HEK293 (cell line): ENCODE measurements at regions not wholly inside any gene's neighbourhood (a gene's known extent, or its start where the extent isn't known, plus 50 kb on each side); places are given as distances from the start of the nearest gene placed in this dataset.

Source experiments
- CTCF ChIA-PET: fragments of 350-600 bp; formaldehyde crosslinking; extraction: SDS; loops from one replicate; lab custom pipeline; 2021; ENCODE audit warnings: antibody characterized with exemption; lab: Yijun Ruan, JAX
- POLR2A ChIA-PET: fragments of 300-600 bp; formaldehyde crosslinking; extraction: SDS; loops from one replicate; lab custom pipeline; 2020; ENCODE audit warnings: antibody characterized with exemption, inconsistent platforms; lab: Yijun Ruan, JAX
- H3K27ac ChIP-seq: fragments of 200-500 bp; sonication (Bioruptor generic); 2 replicates; pipeline ENCODE4 v1.5.1; 2014; ENCODE audit warnings: low read depth, low read length, control low read depth, inconsistent platforms; ENCODE audit errors: extremely low read depth
- H3K36me3 ChIP-seq, 2 experiments: fragments of 200-500 bp in 1 of 2; sonication (Bioruptor generic) in 1 of 2; 1 replicate in 1 of 2; 2 replicates in 1 of 2; pipeline ENCODE4 v1.5.1; 2014 to 2017; ENCODE audit warnings: inconsistent platforms in 2 of 2, low read length in 2 of 2; ENCODE audit not compliant: control insufficient read depth in 2 of 2, insufficient read depth in 1 of 2
- H3K4me1 ChIP-seq: fragments of 200-500 bp; sonication (Bioruptor generic); 2 replicates; pipeline ENCODE4 v1.5.1; 2014; ENCODE audit warnings: mild to moderate bottlenecking, low read length, inconsistent platforms; ENCODE audit not compliant: control insufficient read depth, insufficient read depth
- H3K4me3 ChIP-seq: 2 replicates; pipeline ENCODE4 v1.5.1; 2011; ENCODE audit warnings: low read depth, mild to moderate bottlenecking, control low read depth, low read length, moderate library complexity
- H3K9me3 ChIP-seq: fragments of 200-500 bp; sonication (Bioruptor generic); 2 replicates; pipeline ENCODE4 v1.5.1; 2014; ENCODE audit warnings: low read depth, low read length, inconsistent platforms; ENCODE audit not compliant: control insufficient read depth, insufficient read depth
- GLIS2 ChIP-seq: fragments of 450-650 bp; formaldehyde crosslinking; IDR thresholded peaks from 2 replicates; pipeline ENCODE4 v1.5.1; 2016; ENCODE audit warnings: missing biosample characterization, missing genetic modification characterization
- KLF9 ChIP-seq: fragments of 450-650 bp; formaldehyde crosslinking; IDR thresholded peaks from 2 replicates; pipeline ENCODE4 v1.5.1; 2016; ENCODE audit warnings: missing biosample characterization, missing genetic modification characterization, low read depth
- ZFP41 ChIP-seq: fragments of 450-650 bp; formaldehyde crosslinking; IDR thresholded peaks from 2 replicates; pipeline ENCODE4 v1.5.1; 2016; ENCODE audit warnings: missing biosample characterization, missing genetic modification characterization, borderline replicate concordance
- ZNF184 ChIP-seq: fragments of 450-650 bp; IDR thresholded peaks from 2 replicates; pipeline ENCODE4 v1.5.1; 2018; ENCODE audit warnings: missing biosample characterization, mild to moderate bottlenecking, missing genetic modification characterization
- ZNF23 ChIP-seq: fragments of 450-650 bp; formaldehyde crosslinking; IDR thresholded peaks from 2 replicates; pipeline ENCODE4 v1.5.1; 2016; ENCODE audit warnings: missing biosample characterization, missing genetic modification characterization, borderline replicate concordance
- ZNF292 ChIP-seq: fragments of 450-650 bp; formaldehyde crosslinking; IDR thresholded peaks from 2 replicates; pipeline ENCODE4 v1.5.1; 2016; ENCODE audit warnings: low read depth, missing biosample characterization, missing genetic modification characterization, borderline replicate concordance
- ZNF404 ChIP-seq: fragments of 450-650 bp; formaldehyde crosslinking; IDR thresholded peaks from 2 replicates; pipeline ENCODE4 v1.5.1; 2017; ENCODE audit warnings: missing biosample characterization, missing genetic modification characterization
- ZNF513 ChIP-seq: fragments of 450-650 bp; IDR thresholded peaks from 2 replicates; pipeline ENCODE4 v1.5.1; 2018; ENCODE audit warnings: missing biosample characterization, missing genetic modification characterization
- ZNF623 ChIP-seq: fragments of 450-650 bp; formaldehyde crosslinking; IDR thresholded peaks from 2 replicates; pipeline ENCODE4 v1.5.1; 2016; ENCODE audit warnings: missing biosample characterization, missing genetic modification characterization
- ZNF664 ChIP-seq: fragments of 450-650 bp; formaldehyde crosslinking; IDR thresholded peaks from 2 replicates; pipeline ENCODE4 v1.5.1; 2016; ENCODE audit warnings: missing biosample characterization, missing genetic modification characterization
- ZNF670 ChIP-seq: fragments of 450-650 bp; formaldehyde crosslinking; IDR thresholded peaks from 2 replicates; pipeline ENCODE4 v1.5.1; 2016; ENCODE audit warnings: missing biosample characterization, missing genetic modification characterization, low read depth
- ZNF791 ChIP-seq: fragments of 450-650 bp; formaldehyde crosslinking; IDR thresholded peaks from 2 replicates; pipeline ENCODE4 v1.5.1; 2016; ENCODE audit warnings: missing biosample characterization, missing genetic modification characterization
- ZSCAN16 ChIP-seq: fragments of 450-650 bp; formaldehyde crosslinking; IDR thresholded peaks from 2 replicates; pipeline ENCODE4 v1.5.1; 2016; ENCODE audit warnings: missing biosample characterization, missing genetic modification characterization
- ZSCAN23 ChIP-seq: fragments of 450-650 bp; formaldehyde crosslinking; IDR thresholded peaks from 2 replicates; pipeline ENCODE4 v1.5.1; 2016; ENCODE audit warnings: missing biosample characterization, missing genetic modification characterization
- TF ChIP-seq, protein P1 (sequence below): fragments of 450-650 bp; formaldehyde crosslinking; IDR thresholded peaks from 2 replicates; pipeline ENCODE4 v1.5.1; 2016; ENCODE audit warnings: missing biosample characterization, missing genetic modification characterization, borderline replicate concordance
- TF ChIP-seq, protein P2 (sequence below): fragments of 450-650 bp; formaldehyde crosslinking; IDR thresholded peaks from 2 replicates; pipeline ENCODE4 v1.5.1; 2016; ENCODE audit warnings: missing biosample characterization, missing genetic modification characterization
- TF ChIP-seq, protein P3 (sequence below): fragments of 450-650 bp; formaldehyde crosslinking; IDR thresholded peaks from 2 replicates; pipeline ENCODE4 v1.5.1; 2016; ENCODE audit warnings: missing biosample characterization, missing genetic modification characterization

GRCh38 chr9:80503671-80504281 lies 932.0 kb downstream of the TLE4 start (continued):
- no peak for TF ChIP-seq GLIS2 (tag by site-specific recombination)

DNA sequence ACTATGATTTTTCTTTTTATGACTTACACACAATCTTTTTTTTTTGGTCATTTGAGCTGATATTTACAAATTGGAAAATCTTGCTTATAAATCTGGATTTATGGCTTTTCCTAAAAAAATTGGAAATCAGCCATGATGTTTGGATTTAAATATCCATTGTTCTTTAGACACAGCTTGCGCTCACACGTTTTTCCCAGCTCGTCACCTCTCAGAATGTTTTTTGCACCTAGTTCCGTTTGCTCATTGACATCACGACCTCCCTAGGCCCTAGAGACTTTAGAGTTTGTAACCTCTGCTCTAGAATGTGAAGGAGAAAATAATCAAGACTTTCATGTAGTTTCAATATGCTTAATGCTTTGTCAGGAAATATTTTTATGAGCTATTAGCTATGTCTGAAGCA lies 930.5 kb downstream of the TLE4 start:
- H3K27ac ChIP-seq = no peak overlapping the region
- no peaks in the 10 kb centered on the region for H3K36me3 ChIP-seq
- ChIA-PET POLR2A (no interaction called here), CTCF (interaction anchor here (1.2 kb wide), 1 partner anchor 217 kb away, joined by 3 read pairs; no protein-coding TSS in a partner anchor)
- no peak overlapping the region for H3K4me3 ChIP-seq
- no peaks in the 10 kb centered on the region for H3K4me1 ChIP-seq
- no peaks in the 10 kb centered on the region for H3K9me3 ChIP-seq
- TF ChIP-seq ZNF513 (tag by site-specific recombination) = no peak
- TF ChIP-seq, protein P1, sequence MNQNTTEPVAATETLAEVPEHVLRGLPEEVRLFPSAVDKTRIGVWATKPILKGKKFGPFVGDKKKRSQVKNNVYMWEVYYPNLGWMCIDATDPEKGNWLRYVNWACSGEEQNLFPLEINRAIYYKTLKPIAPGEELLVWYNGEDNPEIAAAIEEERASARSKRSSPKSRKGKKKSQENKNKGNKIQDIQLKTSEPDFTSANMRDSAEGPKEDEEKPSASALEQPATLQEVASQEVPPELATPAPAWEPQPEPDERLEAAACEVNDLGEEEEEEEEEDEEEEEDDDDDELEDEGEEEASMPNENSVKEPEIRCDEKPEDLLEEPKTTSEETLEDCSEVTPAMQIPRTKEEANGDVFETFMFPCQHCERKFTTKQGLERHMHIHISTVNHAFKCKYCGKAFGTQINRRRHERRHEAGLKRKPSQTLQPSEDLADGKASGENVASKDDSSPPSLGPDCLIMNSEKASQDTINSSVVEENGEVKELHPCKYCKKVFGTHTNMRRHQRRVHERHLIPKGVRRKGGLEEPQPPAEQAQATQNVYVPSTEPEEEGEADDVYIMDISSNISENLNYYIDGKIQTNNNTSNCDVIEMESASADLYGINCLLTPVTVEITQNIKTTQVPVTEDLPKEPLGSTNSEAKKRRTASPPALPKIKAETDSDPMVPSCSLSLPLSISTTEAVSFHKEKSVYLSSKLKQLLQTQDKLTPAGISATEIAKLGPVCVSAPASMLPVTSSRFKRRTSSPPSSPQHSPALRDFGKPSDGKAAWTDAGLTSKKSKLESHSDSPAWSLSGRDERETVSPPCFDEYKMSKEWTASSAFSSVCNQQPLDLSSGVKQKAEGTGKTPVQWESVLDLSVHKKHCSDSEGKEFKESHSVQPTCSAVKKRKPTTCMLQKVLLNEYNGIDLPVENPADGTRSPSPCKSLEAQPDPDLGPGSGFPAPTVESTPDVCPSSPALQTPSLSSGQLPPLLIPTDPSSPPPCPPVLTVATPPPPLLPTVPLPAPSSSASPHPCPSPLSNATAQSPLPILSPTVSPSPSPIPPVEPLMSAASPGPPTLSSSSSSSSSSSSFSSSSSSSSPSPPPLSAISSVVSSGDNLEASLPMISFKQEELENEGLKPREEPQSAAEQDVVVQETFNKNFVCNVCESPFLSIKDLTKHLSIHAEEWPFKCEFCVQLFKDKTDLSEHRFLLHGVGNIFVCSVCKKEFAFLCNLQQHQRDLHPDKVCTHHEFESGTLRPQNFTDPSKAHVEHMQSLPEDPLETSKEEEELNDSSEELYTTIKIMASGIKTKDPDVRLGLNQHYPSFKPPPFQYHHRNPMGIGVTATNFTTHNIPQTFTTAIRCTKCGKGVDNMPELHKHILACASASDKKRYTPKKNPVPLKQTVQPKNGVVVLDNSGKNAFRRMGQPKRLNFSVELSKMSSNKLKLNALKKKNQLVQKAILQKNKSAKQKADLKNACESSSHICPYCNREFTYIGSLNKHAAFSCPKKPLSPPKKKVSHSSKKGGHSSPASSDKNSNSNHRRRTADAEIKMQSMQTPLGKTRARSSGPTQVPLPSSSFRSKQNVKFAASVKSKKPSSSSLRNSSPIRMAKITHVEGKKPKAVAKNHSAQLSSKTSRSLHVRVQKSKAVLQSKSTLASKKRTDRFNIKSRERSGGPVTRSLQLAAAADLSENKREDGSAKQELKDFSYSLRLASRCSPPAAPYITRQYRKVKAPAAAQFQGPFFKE (tag by site-specific recombination) = no peak
- TF ChIP-seq ZNF670 = no peak
- TF ChIP-seq, protein P2, sequence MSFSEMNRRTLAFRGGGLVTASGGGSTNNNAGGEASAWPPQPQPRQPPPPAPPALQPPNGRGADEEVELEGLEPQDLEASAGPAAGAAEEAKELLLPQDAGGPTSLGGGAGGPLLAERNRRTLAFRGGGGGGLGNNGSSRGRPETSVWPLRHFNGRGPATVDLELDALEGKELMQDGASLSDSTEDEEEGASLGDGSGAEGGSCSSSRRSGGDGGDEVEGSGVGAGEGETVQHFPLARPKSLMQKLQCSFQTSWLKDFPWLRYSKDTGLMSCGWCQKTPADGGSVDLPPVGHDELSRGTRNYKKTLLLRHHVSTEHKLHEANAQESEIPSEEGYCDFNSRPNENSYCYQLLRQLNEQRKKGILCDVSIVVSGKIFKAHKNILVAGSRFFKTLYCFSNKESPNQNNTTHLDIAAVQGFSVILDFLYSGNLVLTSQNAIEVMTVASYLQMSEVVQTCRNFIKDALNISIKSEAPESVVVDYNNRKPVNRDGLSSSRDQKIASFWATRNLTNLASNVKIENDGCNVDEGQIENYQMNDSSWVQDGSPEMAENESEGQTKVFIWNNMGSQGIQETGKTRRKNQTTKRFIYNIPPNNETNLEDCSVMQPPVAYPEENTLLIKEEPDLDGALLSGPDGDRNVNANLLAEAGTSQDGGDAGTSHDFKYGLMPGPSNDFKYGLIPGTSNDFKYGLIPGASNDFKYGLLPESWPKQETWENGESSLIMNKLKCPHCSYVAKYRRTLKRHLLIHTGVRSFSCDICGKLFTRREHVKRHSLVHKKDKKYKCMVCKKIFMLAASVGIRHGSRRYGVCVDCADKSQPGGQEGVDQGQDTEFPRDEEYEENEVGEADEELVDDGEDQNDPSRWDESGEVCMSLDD (tag by site-specific recombination) = no peak
- TF ChIP-seq ZNF23 (tag by site-specific recombination) = no peak
- no peak for TF ChIP-seq ZFP41 (tag by site-specific recombination)
- no peak for TF ChIP-seq ZNF791 (tag by site-specific recombination)
- no peak for TF ChIP-seq ZNF623 (tag by site-specific recombination)
- TF ChIP-seq ZSCAN16 (tag by site-specific recombination) = no peak
- TF ChIP-seq ZSCAN23 = no peak
- TF ChIP-seq, protein P3, sequence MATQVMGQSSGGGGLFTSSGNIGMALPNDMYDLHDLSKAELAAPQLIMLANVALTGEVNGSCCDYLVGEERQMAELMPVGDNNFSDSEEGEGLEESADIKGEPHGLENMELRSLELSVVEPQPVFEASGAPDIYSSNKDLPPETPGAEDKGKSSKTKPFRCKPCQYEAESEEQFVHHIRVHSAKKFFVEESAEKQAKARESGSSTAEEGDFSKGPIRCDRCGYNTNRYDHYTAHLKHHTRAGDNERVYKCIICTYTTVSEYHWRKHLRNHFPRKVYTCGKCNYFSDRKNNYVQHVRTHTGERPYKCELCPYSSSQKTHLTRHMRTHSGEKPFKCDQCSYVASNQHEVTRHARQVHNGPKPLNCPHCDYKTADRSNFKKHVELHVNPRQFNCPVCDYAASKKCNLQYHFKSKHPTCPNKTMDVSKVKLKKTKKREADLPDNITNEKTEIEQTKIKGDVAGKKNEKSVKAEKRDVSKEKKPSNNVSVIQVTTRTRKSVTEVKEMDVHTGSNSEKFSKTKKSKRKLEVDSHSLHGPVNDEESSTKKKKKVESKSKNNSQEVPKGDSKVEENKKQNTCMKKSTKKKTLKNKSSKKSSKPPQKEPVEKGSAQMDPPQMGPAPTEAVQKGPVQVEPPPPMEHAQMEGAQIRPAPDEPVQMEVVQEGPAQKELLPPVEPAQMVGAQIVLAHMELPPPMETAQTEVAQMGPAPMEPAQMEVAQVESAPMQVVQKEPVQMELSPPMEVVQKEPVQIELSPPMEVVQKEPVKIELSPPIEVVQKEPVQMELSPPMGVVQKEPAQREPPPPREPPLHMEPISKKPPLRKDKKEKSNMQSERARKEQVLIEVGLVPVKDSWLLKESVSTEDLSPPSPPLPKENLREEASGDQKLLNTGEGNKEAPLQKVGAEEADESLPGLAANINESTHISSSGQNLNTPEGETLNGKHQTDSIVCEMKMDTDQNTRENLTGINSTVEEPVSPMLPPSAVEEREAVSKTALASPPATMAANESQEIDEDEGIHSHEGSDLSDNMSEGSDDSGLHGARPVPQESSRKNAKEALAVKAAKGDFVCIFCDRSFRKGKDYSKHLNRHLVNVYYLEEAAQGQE = no peak
- TF ChIP-seq KLF9 = no peak
- TF ChIP-seq ZNF184 (tag by site-specific recombination) = no peak
- TF ChIP-seq ZNF404 = no peak
- TF ChIP-seq ZNF292 (tag by site-specific recombination) = no peak
- TF ChIP-seq ZNF664 (tag by site-specific recombination) = no peak
